ENCODE measurements at regions not wholly inside any gene's neighbourhood (a gene's known extent, or its start where the extent isn't known, plus 50 kb on each side); places are given as distances from the start of the nearest gene placed in this dataset.
"Not testable (repeated sequence)": the region's sequence is repeated elsewhere in the genome, so short reads cannot be mapped to it uniquely, and the experiment has no call there.

DNA sequence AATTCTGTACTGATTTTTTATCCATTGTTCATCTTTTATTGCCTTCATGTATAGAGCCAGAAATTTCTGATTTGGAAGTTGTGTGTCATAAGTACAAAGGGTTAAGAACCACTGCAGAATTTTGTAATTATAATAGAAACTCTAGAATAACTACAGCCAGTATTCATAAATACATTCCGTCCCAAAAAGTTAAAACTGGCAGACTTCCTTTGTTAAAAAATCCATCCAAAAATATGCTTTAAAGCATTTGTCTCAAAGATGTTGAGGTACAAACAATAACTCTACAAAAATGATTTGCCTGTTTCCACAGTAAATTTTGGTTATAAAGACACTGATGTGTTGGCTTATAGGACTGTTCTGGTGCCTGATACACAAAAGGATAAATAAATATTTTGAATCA, 436.6 kb downstream of the DTWD2 start:
- DNase-seq = no peak

DNA sequence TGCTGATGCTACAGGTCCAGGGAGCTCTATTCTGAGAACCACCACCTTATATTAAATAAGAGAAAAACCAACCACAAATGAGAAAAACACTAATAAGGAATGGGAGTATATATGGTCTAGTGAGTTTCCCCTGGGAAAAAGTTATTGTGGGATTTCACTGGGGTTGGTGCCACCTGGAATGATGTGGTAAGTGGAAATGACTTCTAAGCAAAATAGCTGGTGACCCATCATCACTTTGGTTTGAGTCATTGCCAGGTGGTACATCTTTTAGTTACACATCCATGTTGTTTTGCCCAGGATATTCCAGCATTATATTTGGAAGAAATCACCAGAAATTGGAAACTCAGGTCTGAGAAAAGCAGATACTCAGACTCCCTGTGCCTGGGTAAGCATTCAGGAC, 437.3 kb downstream of the DTWD2 start:
- DNase-seq = no peak

DNA sequence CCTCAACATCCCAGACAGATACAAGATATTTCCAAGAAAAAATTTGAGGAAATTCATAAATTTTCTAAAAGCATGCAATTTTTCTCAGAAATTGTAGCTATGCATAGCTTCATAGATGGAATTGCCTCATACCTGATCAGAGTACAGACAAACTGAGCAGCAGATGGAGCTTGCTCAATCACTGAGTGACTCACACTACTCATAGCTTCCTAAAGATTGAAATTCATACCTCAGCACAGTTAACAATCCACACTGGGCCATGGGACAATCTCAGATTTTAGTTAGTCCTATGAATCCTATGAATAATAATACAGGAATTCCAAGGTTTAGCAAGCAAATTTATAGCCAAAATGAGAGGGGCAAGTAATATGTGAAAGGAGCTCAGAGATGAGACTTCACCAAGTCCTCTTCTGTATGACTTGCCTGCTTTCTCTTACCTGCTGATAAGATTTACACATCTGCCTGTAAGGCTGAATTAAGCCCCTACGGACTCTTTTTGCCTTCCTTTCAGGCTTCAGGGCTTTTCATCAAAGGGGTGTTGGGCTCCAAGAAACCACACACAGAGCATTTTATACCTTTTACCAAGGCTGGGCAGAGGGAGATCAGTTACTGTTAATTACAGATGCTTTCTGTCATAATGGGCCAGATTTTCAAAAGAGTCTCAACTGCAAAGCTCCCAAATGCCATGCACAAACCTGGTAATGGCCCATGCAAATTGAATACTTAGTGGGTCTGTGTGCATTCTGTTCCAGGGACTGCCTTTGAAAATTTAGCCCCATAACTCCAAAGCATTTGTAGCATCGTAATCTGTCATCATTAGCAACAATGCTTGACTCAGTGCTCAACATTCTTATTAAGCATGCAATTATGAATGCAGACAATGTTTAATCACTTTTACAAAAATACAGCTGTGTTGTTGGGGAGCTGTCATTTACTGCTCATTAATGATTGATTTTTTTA, 439.3 kb downstream of the DTWD2 start:
- no peak for DNase-seq

- DNase-seq = no peak
Measured at GRCh38 chr5:118545470-118545869, 442.9 kb downstream of the DTWD2 start.

DNA sequence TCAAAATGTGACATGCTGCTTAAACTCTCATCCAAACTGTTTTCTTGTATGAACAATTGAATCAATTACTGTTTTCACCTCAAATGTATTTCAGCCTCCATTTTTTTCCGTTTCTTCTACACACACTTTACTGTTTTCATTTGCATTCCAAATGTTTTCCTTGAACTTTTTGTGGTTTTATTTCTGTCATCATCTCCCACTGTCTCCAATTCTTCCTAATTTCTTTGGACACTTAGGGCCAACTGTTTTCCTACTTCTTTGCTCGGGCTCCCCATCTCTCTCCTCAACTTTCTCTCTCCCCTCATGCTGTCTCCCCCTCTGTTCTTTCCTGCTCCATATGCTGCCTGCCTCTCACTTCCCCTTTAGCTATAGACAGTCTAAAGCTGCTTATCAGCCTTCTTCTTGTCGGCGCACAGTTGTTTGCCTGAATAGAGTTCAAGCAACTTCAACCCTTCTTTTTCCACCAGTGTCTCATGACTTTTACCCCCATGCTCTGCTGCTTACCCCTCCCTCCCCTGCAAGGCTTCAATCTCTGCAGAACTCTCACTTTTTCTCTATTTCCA, 443.4 kb downstream of the DTWD2 start:
- no peak for DNase-seq

DNA sequence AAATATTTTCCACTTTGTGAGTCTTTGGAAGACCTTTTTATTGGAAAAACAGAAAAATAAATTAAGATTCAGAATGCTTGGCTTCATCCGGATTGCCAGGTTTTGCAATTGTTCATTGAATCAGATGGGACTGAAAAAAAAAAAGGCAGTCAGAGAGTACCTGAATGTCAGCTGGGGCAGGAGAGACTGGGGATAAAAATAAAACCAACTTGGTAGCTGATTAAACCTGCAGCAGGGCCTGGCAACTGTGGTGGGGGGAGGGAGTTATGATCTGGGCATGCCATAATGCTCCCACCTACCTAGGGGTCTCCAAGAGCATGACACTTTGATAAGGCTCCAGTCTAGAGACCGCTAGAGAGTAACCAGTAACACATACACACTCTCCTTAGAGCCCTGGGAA, 454.4 kb downstream of the DTWD2 start:
- DNase-seq = no peak

- DNase-seq = no peak
Measured at GRCh38 chr5:118533156-118533555, 455.2 kb downstream of the DTWD2 start.

GRCh38 chr5:118531276-118531675, 457.1 kb downstream of the DTWD2 start:
- no peak for DNase-seq

DNA sequence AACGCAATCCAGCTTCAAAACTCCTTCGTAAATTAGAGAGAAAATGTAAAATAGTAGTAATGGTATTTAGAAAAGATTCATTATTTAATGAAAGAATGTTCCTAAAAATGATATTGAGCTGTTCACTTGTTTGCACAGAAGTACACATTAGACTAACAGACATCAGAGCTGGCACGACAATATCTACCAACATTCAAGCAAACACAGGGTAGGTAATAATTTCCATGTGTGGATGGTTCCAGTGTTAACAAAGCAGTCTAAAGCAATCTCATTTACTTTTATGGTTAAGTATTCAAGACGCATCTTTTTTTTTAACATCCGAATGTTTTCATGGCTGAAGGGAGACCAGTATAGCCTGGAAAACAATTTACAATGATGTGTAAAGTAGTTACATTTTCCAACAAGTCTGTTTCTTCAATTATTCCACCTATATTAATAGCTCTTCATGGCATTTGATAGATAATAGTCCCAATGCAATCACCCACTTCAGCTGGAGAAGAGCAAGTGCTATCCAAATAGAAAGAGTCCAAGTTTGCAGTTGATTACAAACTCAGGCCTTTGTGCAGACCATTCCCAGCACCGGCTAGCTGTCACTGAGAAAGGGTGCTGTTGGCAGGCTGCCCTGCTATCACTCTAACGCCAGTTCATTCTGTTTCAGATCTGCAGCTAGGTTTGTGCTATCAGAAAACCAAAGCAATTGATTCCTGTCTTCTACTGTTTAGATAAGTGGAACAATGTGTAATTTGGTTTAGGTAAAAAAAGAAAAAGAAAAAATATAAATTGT, 458.8 kb downstream of the DTWD2 start:
- no peak for DNase-seq

DNA sequence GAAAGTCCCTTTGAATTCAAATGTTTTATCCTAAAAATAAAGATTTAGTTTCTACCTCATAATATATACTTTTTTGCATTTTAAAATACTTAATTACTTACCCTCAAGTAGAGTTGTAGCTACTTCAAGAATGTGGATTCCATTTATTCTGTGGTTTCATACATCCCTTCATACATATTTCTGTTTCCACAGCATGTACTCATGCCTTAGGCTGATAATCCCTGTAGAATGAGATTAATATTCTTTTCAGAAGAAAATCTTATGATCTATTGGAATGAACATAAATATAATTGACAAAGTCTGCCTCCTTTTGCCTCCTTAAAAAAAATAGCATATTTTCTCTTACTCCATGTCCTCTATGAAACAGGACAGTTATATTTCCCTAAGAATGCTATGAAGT, 465.7 kb downstream of the DTWD2 start:
- no peak for DNase-seq

- no peak for DNase-seq
Measured at GRCh38 chr5:118520771-118521415, 467.5 kb downstream of the DTWD2 start.

DNA sequence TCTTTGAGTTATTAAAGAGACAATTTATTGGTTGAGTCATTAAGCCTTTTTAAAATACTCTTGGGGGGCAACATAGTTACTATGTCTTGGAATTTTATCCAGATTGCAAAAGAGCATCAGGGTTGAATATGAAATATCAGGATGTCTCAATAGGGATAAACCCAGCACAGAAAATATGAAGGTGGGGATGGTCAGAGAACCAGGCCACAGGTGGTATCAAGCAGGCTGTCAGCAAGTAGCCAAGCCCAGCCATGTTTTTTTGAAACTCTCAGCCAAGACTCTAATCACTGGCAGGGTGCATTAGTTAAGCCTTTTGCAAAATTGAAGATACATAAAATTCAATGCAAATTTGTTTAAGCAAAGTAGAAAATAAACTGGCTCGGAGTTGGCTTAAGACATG, 468.9 kb downstream of the DTWD2 start:
- DNase-seq = no peak

- no peak for DNase-seq
Measured at GRCh38 chr5:118518720-118519119, 469.6 kb downstream of the DTWD2 start.

GRCh38 chr5:118511846-118512245, 476.5 kb downstream of the DTWD2 start:
- DNase-seq = no peak

DNA sequence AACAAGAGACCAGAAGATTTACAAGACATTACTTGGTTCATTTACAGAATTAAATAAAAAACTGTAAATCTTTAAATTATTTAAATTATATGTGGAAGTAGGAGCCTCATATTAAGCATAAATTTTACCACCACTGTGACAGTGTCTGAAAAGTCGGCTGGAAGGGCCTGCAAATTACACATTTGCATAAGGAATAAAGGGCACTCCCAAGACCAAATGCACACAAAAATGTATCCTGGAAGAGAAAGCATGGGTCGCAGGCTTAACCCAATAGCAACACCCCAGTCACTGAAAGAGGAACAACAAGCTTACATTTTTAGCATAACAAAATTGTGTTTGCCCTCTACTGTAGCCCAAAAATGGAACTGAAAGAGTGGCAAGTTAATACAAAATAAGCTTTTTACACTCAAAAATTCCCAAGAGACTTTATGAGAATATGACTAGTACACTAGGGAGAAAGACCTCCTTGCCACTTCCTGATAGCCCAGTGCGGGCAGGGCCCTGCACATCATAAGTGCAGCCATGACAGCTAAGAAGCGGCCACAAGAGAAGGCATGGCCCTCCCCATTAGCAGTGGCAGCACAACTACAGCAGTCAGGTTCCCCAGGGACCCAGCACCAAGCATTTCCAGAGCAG, 482.0 kb downstream of the DTWD2 start:
- DNase-seq = no peak

- not testable (repeated sequence) for DNase-seq
Measured at GRCh38 chr5:118502232-118502631, 486.1 kb downstream of the DTWD2 start.

- DNase-seq = no peak
Measured at GRCh38 chr5:118491351-118491750, 497.0 kb downstream of the DTWD2 start.

GRCh38 chr5:118486647-118487225, 501.6 kb downstream of the DTWD2 start:
- DNase-seq = no peak

GRCh38 chr5:118479285-118479684, 509.1 kb downstream of the DTWD2 start:
- DNase-seq = no peak

- DNase-seq = no peak
Measured at GRCh38 chr5:118478852-118479251, 509.5 kb downstream of the DTWD2 start.

- no peak for DNase-seq
Measured at GRCh38 chr5:118468085-118468484, 520.3 kb downstream of the DTWD2 start.

DNA sequence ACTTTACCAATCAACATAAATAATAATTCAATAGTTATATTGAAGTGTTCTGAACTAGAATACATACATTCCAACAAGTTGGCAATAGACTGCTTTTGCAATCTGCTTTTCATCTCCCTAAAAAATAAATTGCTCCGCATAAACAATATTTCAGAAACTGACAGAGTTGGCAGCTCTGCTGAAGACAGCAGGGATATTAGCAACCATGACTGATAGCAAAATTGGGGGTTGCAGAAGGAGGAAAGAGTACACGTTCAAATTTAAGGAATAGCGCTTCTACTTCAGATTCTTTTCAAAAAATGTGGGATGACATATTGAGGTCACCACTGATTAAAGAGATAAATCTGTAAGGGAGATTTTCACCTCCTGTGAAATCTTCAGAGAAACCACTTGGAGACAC, 521.2 kb downstream of the DTWD2 start:
- no peak for DNase-seq
